ENCODE measurements at regions not wholly inside any gene's neighbourhood (a gene's known extent, or its start where the extent isn't known, plus 50 kb on each side); places are given as distances from the start of the nearest gene placed in this dataset.

DNA sequence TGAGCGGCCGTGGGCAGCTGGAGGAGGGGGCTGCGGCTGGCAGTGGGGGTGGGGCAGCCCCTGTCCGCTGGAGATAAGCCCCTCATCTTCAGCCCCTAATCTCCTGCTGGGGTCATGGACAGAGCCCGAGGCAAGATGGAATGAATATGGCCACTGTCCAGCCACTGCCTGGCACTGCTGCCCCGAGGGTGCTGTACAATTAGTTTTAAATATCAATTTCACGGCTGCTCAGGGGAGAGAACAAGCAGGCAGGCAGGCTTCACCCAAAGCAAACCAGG lies 64.1 kb upstream of the NKX1-1 start:
- TF ChIP-seq, protein P1, sequence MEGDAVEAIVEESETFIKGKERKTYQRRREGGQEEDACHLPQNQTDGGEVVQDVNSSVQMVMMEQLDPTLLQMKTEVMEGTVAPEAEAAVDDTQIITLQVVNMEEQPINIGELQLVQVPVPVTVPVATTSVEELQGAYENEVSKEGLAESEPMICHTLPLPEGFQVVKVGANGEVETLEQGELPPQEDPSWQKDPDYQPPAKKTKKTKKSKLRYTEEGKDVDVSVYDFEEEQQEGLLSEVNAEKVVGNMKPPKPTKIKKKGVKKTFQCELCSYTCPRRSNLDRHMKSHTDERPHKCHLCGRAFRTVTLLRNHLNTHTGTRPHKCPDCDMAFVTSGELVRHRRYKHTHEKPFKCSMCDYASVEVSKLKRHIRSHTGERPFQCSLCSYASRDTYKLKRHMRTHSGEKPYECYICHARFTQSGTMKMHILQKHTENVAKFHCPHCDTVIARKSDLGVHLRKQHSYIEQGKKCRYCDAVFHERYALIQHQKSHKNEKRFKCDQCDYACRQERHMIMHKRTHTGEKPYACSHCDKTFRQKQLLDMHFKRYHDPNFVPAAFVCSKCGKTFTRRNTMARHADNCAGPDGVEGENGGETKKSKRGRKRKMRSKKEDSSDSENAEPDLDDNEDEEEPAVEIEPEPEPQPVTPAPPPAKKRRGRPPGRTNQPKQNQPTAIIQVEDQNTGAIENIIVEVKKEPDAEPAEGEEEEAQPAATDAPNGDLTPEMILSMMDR (IDR thresholded peaks at IDR 0.05) = no peak
- TF ChIP-seq POLR2A (IDR thresholded peaks at IDR 0.05) = no peak
